Liver (tissue), 8 donors: ENCODE measurements at regions not wholly inside any gene's neighbourhood (a gene's known extent, or its start where the extent isn't known, plus 50 kb on each side); places are given as distances from the start of the nearest gene placed in this dataset.

Experiments
- DNase-seq: peaks from one replicate; pipeline ENCODE4 v3.0.0-alpha.2; 2017; ENCODE audit warnings: low spot score
- H3K27ac ChIP-seq, 2 donors: one replicate each; pipeline ENCODE4 v1.7.0; 2013; ENCODE audit warnings: inconsistent platforms in 2 of 2, low read length in 2 of 2, control low read depth in 1 of 2, low read depth in 1 of 2, mild to moderate bottlenecking in 1 of 2
- H3K27me3 ChIP-seq, 4 donors: one replicate each; pipeline versions ENCODE4 v1.6.1 to v1.7.0; 2013; ENCODE audit warnings: low read length in 3 of 4, inconsistent platforms in 1 of 4, mild to moderate bottlenecking in 1 of 4, moderate library complexity in 1 of 4; ENCODE audit not compliant: control insufficient read depth in 4 of 4, insufficient read depth in 4 of 4
- H3K36me3 ChIP-seq, 4 donors: one replicate each; pipeline versions ENCODE4 v1.6.1 to v1.7.0; 2013; ENCODE audit warnings: low read length in 3 of 4, mild to moderate bottlenecking in 3 of 4, low read depth in 1 of 4, moderate library complexity in 1 of 4; ENCODE audit not compliant: control insufficient read depth in 4 of 4, insufficient read depth in 3 of 4
- H3K4me1 ChIP-seq, 4 donors: one replicate each; pipeline versions ENCODE4 v1.6.1 to v1.7.0; 2013; ENCODE audit warnings: low read length in 3 of 4, mild to moderate bottlenecking in 3 of 4, moderate library complexity in 1 of 4; ENCODE audit not compliant: control insufficient read depth in 4 of 4, insufficient read depth in 4 of 4
- H3K4me3 ChIP-seq, 3 donors: one replicate each; pipeline versions ENCODE4 v1.6.1 to v1.7.0; 2013; ENCODE audit warnings: low read length in 3 of 3, control low read depth in 1 of 3, low read depth in 1 of 3, mild to moderate bottlenecking in 1 of 3
- H3K9ac ChIP-seq, 2 donors: one replicate each; pipeline ENCODE4 v1.7.0; 2013; ENCODE audit warnings: low read length in 2 of 2, mild to moderate bottlenecking in 2 of 2, moderate library complexity in 2 of 2, control low read depth in 1 of 2, low read depth in 1 of 2
- H3K9me3 ChIP-seq, 4 donors: one replicate each; pipeline versions ENCODE4 v1.6.1 to v1.7.0; 2013; ENCODE audit warnings: low read length in 3 of 4; ENCODE audit not compliant: control insufficient read depth in 4 of 4
- ATF3 ChIP-seq: IDR thresholded peaks from 2 replicates; pipeline ENCODE4 v1.6.1; 2016; ENCODE audit warnings: antibody characterized with exemption
- EGR1 ChIP-seq, 2 donors: IDR thresholded peaks; 2 replicates each; pipeline ENCODE4 v1.6.1; 2016 to 2018; ENCODE audit warnings: antibody characterized with exemption in 2 of 2, low read depth in 2 of 2
- FOXA1 ChIP-seq: IDR thresholded peaks from 2 replicates; pipeline ENCODE4 v1.6.1; 2016; ENCODE audit warnings: antibody characterized with exemption
- FOXA2 ChIP-seq: IDR thresholded peaks from 2 replicates; pipeline ENCODE4 v1.6.1; 2016; ENCODE audit warnings: antibody characterized with exemption
- GABPA ChIP-seq, 2 donors: IDR thresholded peaks in 1 of 2; conservative IDR thresholded peaks in 1 of 2; 2 replicates each; pipeline ENCODE4 v1.6.1; 2016; ENCODE audit warnings: antibody characterized with exemption in 2 of 2, mild to moderate bottlenecking in 1 of 2, moderate library complexity in 1 of 2
- HNF4A ChIP-seq, 2 donors: conservative IDR thresholded peaks; 2 replicates each; pipeline ENCODE4 v1.6.1; 2016; ENCODE audit warnings: antibody characterized with exemption in 2 of 2, mild to moderate bottlenecking in 2 of 2
- HNF4G ChIP-seq: IDR thresholded peaks from 2 replicates; pipeline ENCODE4 v1.6.1; 2016; ENCODE audit warnings: antibody characterized with exemption
- JUND ChIP-seq, 2 donors: IDR thresholded peaks; 2 replicates each; pipeline ENCODE4 v1.6.1; 2016; ENCODE audit warnings: antibody characterized with exemption in 2 of 2
- NR2F2 ChIP-seq: IDR thresholded peaks from 2 replicates; pipeline ENCODE4 v1.6.1; 2016; ENCODE audit warnings: antibody characterized with exemption
- RAD21 ChIP-seq, 2 donors: IDR thresholded peaks; 2 replicates each; pipeline ENCODE4 v1.6.1; 2016; ENCODE audit warnings: antibody characterized with exemption in 2 of 2, mild to moderate bottlenecking in 2 of 2
- REST ChIP-seq: IDR thresholded peaks from 2 replicates; pipeline ENCODE4 v1.6.1; 2016; ENCODE audit warnings: antibody characterized with exemption, mild to moderate bottlenecking
- RXRA ChIP-seq, 2 donors: IDR thresholded peaks; 2 replicates each; pipeline ENCODE4 v1.6.1; 2017 to 2018; ENCODE audit warnings: antibody characterized with exemption in 2 of 2, mild to moderate bottlenecking in 1 of 2
- SP1 ChIP-seq: IDR thresholded peaks from 2 replicates; pipeline ENCODE4 v1.6.1; 2018; ENCODE audit warnings: antibody characterized with exemption, mild to moderate bottlenecking
- TAF1 ChIP-seq: conservative IDR thresholded peaks from 2 replicates; pipeline ENCODE4 v1.6.1; 2016; ENCODE audit warnings: antibody characterized with exemption, mild to moderate bottlenecking
- ZBTB33 ChIP-seq: IDR thresholded peaks from 2 replicates; pipeline ENCODE4 v1.6.1; 2016; ENCODE audit warnings: antibody characterized with exemption
- WGBS: extraction: QIAGEN DNeasy Blood & Tissue Kit; methylation state at CpG from one replicate; pipeline ENCODE4 v1.1.7; 2013; 5-methylcytosine and 5-hydroxymethylcytosine counted together
- TF ChIP-seq, protein P1 (sequence below): fragments of 150-350 bp; IDR thresholded peaks from 2 replicates; pipeline ENCODE4 v1.5.1; 2017; ENCODE audit warnings: improper control_type of control experiment, low read depth, low read length; ENCODE audit not compliant: missing input control
- TF ChIP-seq, protein P2 (sequence below): IDR thresholded peaks from 2 replicates; pipeline ENCODE4 v1.6.1; 2016; ENCODE audit warnings: antibody characterized with exemption
- donor health status: healthy.
- donor health status: healthy.
- donor health status: healthy.
- donor health status: healthy.
- donor health status: healthy.

DNA sequence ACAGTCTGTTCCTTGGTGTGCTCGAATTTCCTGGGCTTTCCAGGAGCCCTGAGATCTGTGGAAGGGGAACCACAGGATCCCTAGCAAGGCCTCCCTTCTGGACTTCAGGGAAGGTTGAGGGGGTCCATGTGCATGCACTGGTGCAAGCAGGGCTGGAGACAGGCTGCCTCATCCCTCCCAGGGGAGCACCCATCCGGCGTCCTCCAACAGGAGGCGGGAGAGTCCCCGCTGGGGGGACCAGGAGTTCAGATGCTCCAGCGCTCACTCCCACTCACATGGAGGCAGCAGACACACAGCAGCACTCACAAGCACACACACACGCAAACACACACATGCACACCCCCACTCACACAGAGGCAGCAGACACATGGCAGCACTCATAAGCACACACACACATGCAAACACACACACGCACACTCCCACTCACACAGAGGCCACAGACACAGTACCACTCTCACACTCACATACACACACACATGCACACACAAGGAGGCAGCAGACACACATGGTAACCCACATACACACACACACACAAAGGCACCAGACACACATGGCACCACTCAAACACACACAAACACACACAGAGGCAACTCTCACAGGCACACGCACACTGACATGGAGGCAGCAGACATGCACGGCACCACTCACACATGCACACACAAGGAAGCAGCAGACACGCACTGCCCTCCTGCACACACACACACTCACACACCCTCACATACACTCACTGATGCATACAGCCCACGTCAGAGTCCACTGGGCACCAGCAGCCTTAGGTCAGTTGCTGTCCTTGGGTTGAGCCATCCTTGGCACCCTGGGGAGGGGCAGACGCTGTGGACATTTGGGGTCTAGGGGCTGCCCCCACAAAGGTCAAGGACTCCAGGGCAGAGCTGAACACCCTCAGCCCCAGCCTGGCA, 247.0 kb upstream of the PPP2R2D start:
- Histone ChIP-seq H3K9me3 (no peaks in the 10 kb centered on the region), H3K9ac (no peak overlapping the region), H3K27ac (no peak overlapping the region), H3K4me1 (peaks cover 0 to 11% (median 0%) of the 10 kb centered on the region in 4 donors), H3K4me3 (no peak overlapping the region), H3K36me3 (no peaks in the 10 kb centered on the region), H3K27me3 (no peaks in the 10 kb centered on the region)
- DNase-seq: no peak
- WGBS: 94% methylated on average over 13 of the region's 13 CpGs
- TF ChIP-seq FOXA2 (no peak), JUND (IDR thresholded peaks at IDR 0.05) (no peak), EGR1 (IDR thresholded peaks at IDR 0.05; ENCODE audit: low read depth in 2 of 2) (no peak), NR2F2 (no peak), HNF4A (conservative IDR thresholded peaks at IDR 0.05) (no peak), SP1 (no peak), FOXA1 (no peak), ZBTB33 (no peak), RXRA (IDR thresholded peaks at IDR 0.05) (no peak), TAF1 (no peak), ATF3 (no peak), RAD21 (IDR thresholded peaks at IDR 0.05) (no peak), GABPA (IDR thresholded peaks at IDR 0.05 in 1 of 2, conservative IDR thresholded peaks at IDR 0.05 in 1 of 2) (no peak), REST (no peak), HNF4G (no peak)
- TF ChIP-seq, protein P1, sequence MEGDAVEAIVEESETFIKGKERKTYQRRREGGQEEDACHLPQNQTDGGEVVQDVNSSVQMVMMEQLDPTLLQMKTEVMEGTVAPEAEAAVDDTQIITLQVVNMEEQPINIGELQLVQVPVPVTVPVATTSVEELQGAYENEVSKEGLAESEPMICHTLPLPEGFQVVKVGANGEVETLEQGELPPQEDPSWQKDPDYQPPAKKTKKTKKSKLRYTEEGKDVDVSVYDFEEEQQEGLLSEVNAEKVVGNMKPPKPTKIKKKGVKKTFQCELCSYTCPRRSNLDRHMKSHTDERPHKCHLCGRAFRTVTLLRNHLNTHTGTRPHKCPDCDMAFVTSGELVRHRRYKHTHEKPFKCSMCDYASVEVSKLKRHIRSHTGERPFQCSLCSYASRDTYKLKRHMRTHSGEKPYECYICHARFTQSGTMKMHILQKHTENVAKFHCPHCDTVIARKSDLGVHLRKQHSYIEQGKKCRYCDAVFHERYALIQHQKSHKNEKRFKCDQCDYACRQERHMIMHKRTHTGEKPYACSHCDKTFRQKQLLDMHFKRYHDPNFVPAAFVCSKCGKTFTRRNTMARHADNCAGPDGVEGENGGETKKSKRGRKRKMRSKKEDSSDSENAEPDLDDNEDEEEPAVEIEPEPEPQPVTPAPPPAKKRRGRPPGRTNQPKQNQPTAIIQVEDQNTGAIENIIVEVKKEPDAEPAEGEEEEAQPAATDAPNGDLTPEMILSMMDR: no peak
- TF ChIP-seq, protein P2, sequence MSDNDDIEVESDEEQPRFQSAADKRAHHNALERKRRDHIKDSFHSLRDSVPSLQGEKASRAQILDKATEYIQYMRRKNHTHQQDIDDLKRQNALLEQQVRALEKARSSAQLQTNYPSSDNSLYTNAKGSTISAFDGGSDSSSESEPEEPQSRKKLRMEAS: no peak
